Adrenal gland (tissue), 9 donors: ENCODE measurements at regions not wholly inside any gene's neighbourhood (a gene's known extent, or its start where the extent isn't known, plus 50 kb on each side); places are given as distances from the start of the nearest gene placed in this dataset.

Source experiments
- DNase-seq, 7 donors: peaks; one replicate each; pipeline ENCODE4 v3.0.0-alpha.2; 2019 to 2020
- H3K27ac ChIP-seq, 5 donors: fragments of 200-600 bp; sonication (generic) in 4 of 5; 1 replicate in 3 of 5; 2 replicates in 2 of 5; pipeline versions ENCODE4 v1.5.1 to v1.8.0; 2016 to 2020; ENCODE audit warnings: mild to moderate bottlenecking in 1 of 5
- H3K27me3 ChIP-seq: fragments of 200-600 bp; 2 replicates; pipeline ENCODE4 v1.8.0; 2021
- H3K36me3 ChIP-seq, 2 donors: fragments of 200-600 bp; replicated peaks in 1 of 2; 1 replicate in 1 of 2; 2 replicates in 1 of 2; pipeline versions ENCODE4 v1.5.1 to v1.8.0; 2018 to 2022
- H3K4me1 ChIP-seq, 2 donors: fragments of 200-600 bp; replicated peaks in 1 of 2; 1 replicate in 1 of 2; 2 replicates in 1 of 2; pipeline versions ENCODE4 v1.5.1 to v1.8.0; 2018 to 2021
- H3K4me3 ChIP-seq, 4 donors: fragments of 200-600 bp; sonication (generic) in 3 of 4; one replicate each; pipeline ENCODE4 v1.5.1; 2016 to 2018
- H3K9me3 ChIP-seq, 3 donors: fragments of 200-600 bp; sonication (generic) in 1 of 3; replicated peaks in 1 of 3; 1 replicate in 2 of 3; 2 replicates in 1 of 3; pipeline versions ENCODE4 v1.5.1 to v1.8.0; 2016 to 2021
- POLR2A ChIP-seq, 2 donors: fragments of 450-650 bp; IDR thresholded peaks; one replicate each; pipeline ENCODE4 v1.6.1; 2017; ENCODE audit warnings: antibody characterized with exemption in 2 of 2, mild to moderate bottlenecking in 2 of 2, moderate library complexity in 1 of 2
- WGBS, 4 donors: extraction: QIAGEN DNeasy Blood & Tissue Kit in 2 of 4; methylation state at CpG; one replicate each; pipeline versions ENCODE4 v1.1.5 to v1.1.7; 2013 to 2017; 5-methylcytosine and 5-hydroxymethylcytosine counted together
- intact Hi-C, 2 donors: fragments of 100-400 bp; cut with DNase I; formaldehyde crosslinking; loops; one replicate each; pipeline versions ENCODE4 v1.14.1 to v1.15.0; 2022 to 2023
- TF ChIP-seq, protein P1 (sequence below), 6 experiments: fragments of 450-650 bp in 4 of 6; fragments of 200-600 bp in 2 of 6; sonication (generic) in 1 of 6; IDR thresholded peaks; 1 replicate in 5 of 6; 2 replicates in 1 of 6; pipeline versions ENCODE4 v1.5.1 to v1.8.0; 2016 to 2021; ENCODE audit warnings: antibody characterized with exemption in 6 of 6, mild to moderate bottlenecking in 2 of 6, moderate library complexity in 1 of 6
- donor health status: healthy with polysubstance abuse.
- donor health status: Bipolar disorder and iron deficiency.
- donor health status: DM: yes; HTN: yes; CAD: no.
- donor health status: DM: no; HTN: no; CAD: no.
- donor health status: DM: no; HTN: no; CAD: no.

DNA sequence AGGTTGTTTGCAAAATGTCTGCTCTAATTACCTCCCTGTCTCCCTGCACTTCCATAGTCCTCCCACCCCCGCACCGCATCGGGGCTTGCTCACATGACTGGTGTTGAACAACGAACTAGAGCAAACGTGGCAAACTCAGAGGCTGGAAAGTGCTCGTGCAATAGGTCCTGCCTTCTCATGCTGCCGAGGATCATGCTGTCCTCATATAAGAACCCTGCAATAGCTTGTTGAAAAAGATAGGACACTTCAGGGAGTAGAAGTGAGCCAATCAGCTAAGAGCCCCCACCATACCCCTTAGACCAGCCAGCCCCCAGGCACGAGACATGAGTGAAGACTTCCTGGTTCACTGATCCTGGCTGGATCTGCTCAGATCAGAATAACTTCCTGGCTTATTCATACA is 219.2 kb downstream of the C6orf118 start:
- 70 to 74% (median 72%) methylated on average over 8 of the region's 8 CpGs for WGBS, 4 donors
- Histone ChIP-seq H3K4me1 (no peaks in the 10 kb centered on the region), H3K27ac (no peak overlapping the region), H3K4me3 (no peak overlapping the region), H3K36me3 (no peaks in the 10 kb centered on the region), H3K27me3 (no peaks in the 10 kb centered on the region), H3K9me3 (no peaks in the 10 kb centered on the region)
- intact Hi-C loops, result no loop called here
- TF ChIP-seq, protein P1, sequence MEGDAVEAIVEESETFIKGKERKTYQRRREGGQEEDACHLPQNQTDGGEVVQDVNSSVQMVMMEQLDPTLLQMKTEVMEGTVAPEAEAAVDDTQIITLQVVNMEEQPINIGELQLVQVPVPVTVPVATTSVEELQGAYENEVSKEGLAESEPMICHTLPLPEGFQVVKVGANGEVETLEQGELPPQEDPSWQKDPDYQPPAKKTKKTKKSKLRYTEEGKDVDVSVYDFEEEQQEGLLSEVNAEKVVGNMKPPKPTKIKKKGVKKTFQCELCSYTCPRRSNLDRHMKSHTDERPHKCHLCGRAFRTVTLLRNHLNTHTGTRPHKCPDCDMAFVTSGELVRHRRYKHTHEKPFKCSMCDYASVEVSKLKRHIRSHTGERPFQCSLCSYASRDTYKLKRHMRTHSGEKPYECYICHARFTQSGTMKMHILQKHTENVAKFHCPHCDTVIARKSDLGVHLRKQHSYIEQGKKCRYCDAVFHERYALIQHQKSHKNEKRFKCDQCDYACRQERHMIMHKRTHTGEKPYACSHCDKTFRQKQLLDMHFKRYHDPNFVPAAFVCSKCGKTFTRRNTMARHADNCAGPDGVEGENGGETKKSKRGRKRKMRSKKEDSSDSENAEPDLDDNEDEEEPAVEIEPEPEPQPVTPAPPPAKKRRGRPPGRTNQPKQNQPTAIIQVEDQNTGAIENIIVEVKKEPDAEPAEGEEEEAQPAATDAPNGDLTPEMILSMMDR (IDR thresholded peaks at IDR 0.05), result no peak
- TF ChIP-seq POLR2A (IDR thresholded peaks at IDR 0.05), result no peak
- DNase-seq, result no peak

DNA sequence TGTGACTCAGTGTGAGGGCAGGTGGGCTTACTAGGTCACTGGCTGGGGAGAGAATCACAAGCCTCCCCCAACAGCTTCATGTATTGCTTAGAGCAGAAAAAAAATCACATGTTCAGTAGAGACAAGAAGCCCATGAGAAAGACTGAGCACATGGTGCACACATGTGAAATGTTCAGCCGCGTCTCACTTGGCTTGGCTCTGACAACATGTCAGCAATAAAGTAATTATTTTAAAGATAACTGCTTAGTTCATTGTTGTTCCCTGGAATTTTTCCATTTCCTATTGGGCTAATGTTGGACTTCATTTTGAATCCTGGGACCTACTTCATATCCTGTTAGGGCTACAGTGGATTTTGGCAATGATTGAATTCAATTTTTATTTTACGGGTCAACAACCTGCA is 222.6 kb downstream of the C6orf118 start:
- intact Hi-C loops, result no loop called here
- Histone ChIP-seq H3K36me3 (no peaks in the 10 kb centered on the region), H3K27ac (no peak overlapping the region), H3K27me3 (no peaks in the 10 kb centered on the region), H3K4me3 (no peak overlapping the region), H3K9me3 (no peaks in the 10 kb centered on the region), H3K4me1 (no peaks in the 10 kb centered on the region)
- whole genome bisulfite sequencing, 4 donors, result 56 to 75% (median 64%) methylated on average over 3 of the region's 3 CpGs
- DNase-seq, result no peak
- no peak for TF ChIP-seq POLR2A (IDR thresholded peaks at IDR 0.05)
- TF ChIP-seq, protein P1 (IDR thresholded peaks at IDR 0.05), result no peak

DNA sequence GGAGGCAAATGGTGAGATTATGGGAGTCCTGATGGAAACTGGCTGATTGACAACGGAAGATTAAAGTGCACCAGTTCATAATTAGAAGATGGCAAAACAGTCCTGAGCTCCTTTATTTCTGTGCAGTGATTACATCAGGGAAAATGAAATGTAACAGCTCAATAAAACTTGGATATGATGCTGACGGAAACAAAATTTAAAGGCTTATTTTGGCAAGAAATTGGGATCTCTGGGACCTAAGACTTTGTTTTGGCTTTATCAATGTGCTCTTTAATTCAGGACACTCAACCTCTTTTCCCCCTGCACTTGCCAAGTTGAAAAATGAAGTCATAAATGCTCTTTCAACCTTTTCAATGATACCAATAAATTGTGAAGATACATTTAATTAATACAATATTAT is 226.8 kb downstream of the C6orf118 start:
- no peak for TF ChIP-seq POLR2A (IDR thresholded peaks at IDR 0.05)
- TF ChIP-seq, protein P1 (IDR thresholded peaks at IDR 0.05), result no peak
- WGBS, 4 donors, result 62 to 66% (median 63%) methylated on average over 2 of the region's 2 CpGs

DNA sequence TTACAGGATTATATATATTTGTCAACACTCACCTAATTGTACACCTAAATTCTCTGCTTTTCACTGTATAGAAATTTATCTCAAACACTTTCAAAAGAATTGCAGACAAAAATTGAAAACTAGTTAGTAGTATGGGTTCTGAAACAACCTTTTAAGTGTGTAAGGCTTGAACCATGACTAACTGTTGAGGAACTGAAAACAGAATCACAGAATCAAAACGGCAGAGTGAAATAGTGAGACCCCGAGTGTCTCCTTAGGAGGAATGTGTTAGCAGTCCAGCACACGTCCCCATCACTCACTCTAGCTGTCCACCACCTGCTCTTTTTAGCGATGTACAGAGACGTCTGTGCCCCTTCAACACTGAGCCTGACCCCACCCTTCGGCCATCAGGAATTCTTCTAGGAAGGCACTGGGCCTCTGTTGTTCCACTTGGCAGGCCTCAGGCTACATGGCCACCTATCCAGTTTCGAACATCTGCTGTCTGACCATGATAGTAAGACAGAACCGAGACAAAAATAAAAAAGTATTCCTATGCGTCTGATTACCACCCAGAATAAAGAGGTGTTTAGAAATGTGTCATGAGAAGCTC is 227.4 kb downstream of the C6orf118 start:
- intact Hi-C loops, result no loop called here
- 42 to 58% (median 45%) methylated on average over 9 of the region's 9 CpGs for WGBS, 4 donors

More for the DNA sequence above, 226.8 kb downstream of the C6orf118 start:
- Histone ChIP-seq H3K36me3 (no peaks in the 10 kb centered on the region), H3K4me1 (no peaks in the 10 kb centered on the region), H3K27me3 (no peaks in the 10 kb centered on the region), H3K9me3 (no peaks in the 10 kb centered on the region), H3K27ac (no peak overlapping the region), H3K4me3 (no peak overlapping the region)
- DNase-seq, result no peak
- intact Hi-C loops, result no loop called here

More for the DNA sequence above, 227.4 kb downstream of the C6orf118 start:
- Histone ChIP-seq H3K36me3 (no peaks in the 10 kb centered on the region), H3K27ac (no peak overlapping the region), H3K9me3 (no peaks in the 10 kb centered on the region), H3K4me3 (no peak overlapping the region), H3K27me3 (no peaks in the 10 kb centered on the region), H3K4me1 (no peaks in the 10 kb centered on the region)
- DNase-seq, result no peak
- TF ChIP-seq, protein P1 (IDR thresholded peaks at IDR 0.05), result no peak
- no peak for TF ChIP-seq POLR2A (IDR thresholded peaks at IDR 0.05)
